Colonic mucosa (tissue), 4 donors: ENCODE measurements at regions not wholly inside any gene's neighbourhood (a gene's known extent, or its start where the extent isn't known, plus 50 kb on each side); places are given as distances from the start of the nearest gene placed in this dataset.

Experiments
- DNase-seq: peaks from one replicate; pipeline ENCODE4 v3.0.0-alpha.2; 2020
- H3K27ac ChIP-seq: fragments of 200-600 bp; one replicate; pipeline ENCODE4 v1.8.0; 2021
- H3K27me3 ChIP-seq: fragments of 200-600 bp; one replicate; pipeline ENCODE4 v1.8.0; 2021
- H3K36me3 ChIP-seq: fragments of 200-600 bp; one replicate; pipeline ENCODE4 v1.8.0; 2021
- H3K4me1 ChIP-seq: fragments of 200-600 bp; one replicate; pipeline ENCODE4 v1.8.0; 2021; ENCODE audit warnings: mild to moderate bottlenecking
- H3K4me3 ChIP-seq: fragments of 200-600 bp; one replicate; pipeline ENCODE4 v1.8.0; 2021
- H3K9ac ChIP-seq, 2 donors: one replicate each; pipeline ENCODE4 v1.7.0; 2013; ENCODE audit warnings: control low read depth in 2 of 2, low read depth in 2 of 2, low read length in 2 of 2
- H3K9me3 ChIP-seq: fragments of 200-600 bp; one replicate; pipeline ENCODE4 v1.8.0; 2021
- intact Hi-C: fragments of 100-400 bp; cut with DNase I; formaldehyde crosslinking; loops from one replicate; pipeline ENCODE4 v1.14.1; 2022
- TF ChIP-seq, protein P1 (sequence below): fragments of 200-600 bp; IDR thresholded peaks from one replicate; pipeline ENCODE4 v1.8.0; 2022; ENCODE audit warnings: antibody characterized with exemption, mild to moderate bottlenecking
- donor health status: healthy.
- donor health status: DM: no; HTN: no; CAD: no.
- donor health status: DM: no; HTN: no; CAD: no.

DNA sequence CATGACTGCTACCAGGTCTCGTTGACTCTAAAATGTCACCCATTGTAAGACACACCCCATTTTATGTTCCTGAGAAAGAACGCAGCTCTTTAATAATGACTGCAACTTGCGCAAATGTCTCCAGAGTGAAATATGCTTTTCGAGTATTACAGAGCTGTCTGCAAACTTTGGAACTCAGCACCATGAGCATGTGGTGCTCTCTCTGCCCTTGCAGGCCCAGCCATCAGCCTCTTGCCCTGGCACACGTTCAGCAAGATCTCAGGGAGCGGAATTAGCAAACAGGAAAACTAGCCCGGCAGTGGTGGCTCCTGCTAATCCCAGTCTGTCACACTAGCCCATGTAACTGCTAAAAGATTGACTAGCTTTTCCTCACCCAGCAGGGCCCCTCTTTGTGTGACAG lies 114.5 kb upstream of the SLC1A3 start:
- H3K27me3 ChIP-seq: no peaks in the 10 kb centered on the region
- no peak overlapping the region for H3K9ac ChIP-seq
- intact Hi-C loops: no loop called here
- TF ChIP-seq, protein P1, sequence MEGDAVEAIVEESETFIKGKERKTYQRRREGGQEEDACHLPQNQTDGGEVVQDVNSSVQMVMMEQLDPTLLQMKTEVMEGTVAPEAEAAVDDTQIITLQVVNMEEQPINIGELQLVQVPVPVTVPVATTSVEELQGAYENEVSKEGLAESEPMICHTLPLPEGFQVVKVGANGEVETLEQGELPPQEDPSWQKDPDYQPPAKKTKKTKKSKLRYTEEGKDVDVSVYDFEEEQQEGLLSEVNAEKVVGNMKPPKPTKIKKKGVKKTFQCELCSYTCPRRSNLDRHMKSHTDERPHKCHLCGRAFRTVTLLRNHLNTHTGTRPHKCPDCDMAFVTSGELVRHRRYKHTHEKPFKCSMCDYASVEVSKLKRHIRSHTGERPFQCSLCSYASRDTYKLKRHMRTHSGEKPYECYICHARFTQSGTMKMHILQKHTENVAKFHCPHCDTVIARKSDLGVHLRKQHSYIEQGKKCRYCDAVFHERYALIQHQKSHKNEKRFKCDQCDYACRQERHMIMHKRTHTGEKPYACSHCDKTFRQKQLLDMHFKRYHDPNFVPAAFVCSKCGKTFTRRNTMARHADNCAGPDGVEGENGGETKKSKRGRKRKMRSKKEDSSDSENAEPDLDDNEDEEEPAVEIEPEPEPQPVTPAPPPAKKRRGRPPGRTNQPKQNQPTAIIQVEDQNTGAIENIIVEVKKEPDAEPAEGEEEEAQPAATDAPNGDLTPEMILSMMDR: no peak
- H3K9me3 ChIP-seq: no peaks in the 10 kb centered on the region
- no peak overlapping the region for H3K4me3 ChIP-seq
- H3K36me3 ChIP-seq: no peaks in the 10 kb centered on the region
- H3K4me1 ChIP-seq: no peaks in the 10 kb centered on the region
- H3K27ac ChIP-seq: no peak overlapping the region
- DNase-seq: no peak

DNA sequence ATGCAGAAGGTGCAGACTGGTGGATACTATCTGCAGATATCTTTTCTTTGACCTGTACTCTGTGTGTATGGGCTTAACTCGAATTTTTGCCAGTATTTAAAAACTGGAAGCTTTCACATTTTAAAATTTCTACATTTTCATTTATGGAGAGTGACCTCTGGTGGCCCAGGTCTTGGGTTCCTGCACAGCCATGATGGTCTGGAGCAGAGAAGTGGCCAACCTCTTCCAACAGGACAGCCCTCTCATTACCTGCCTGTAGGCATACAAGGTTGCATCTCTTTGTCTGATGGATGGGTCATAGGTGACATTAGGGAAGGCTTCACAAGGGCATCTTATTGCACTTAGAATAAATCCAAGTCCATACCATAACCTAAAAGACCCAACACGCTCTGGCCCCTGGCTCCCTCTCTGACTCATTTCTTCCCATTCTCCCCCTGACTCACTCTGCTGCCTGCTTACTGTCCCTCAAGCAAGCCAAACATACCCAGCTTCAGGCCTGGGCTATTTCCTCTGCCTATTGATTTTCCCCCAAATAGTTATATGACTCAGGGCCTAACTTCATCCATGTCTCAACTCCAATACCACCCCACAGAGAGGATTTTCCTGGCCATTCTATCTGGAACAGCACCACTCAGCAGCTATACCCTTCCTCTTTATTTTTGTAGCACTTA lies 113.3 kb upstream of the SLC1A3 start:
- no peak overlapping the region for H3K27ac ChIP-seq
- H3K4me1 ChIP-seq: no peaks in the 10 kb centered on the region
- no peak for DNase-seq
- intact Hi-C loops: no loop called here
- no peak overlapping the region for H3K9ac ChIP-seq
- H3K36me3 ChIP-seq: no peaks in the 10 kb centered on the region
- no peaks in the 10 kb centered on the region for H3K27me3 ChIP-seq
- no peaks in the 10 kb centered on the region for H3K9me3 ChIP-seq
- TF ChIP-seq, protein P1: no peak
- H3K4me3 ChIP-seq: no peak overlapping the region

DNA sequence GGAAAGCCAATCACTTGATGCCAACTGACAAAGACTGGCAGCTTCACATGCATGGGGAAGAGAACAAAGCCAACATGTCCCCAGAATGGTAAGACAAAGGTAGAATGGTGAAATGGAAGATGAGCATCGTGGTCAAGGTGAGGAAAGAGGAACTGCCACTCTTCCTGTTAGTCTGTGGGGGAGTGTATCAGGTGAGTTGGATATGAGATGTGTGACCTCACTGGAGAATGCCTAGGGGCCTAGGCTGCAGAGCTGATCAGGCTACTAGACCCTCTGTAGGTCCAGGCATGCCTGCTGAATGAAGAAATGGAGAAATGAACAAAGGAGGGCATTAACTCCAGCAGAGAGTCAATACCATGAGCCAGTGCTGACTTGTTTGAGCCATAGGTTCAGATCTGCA lies 112.4 kb upstream of the SLC1A3 start:
- Histone ChIP-seq H3K9me3 (no peaks in the 10 kb centered on the region), H3K27ac (no peak overlapping the region), H3K27me3 (no peaks in the 10 kb centered on the region), H3K9ac (no peak overlapping the region), H3K4me1 (no peaks in the 10 kb centered on the region), H3K4me3 (no peak overlapping the region), H3K36me3 (no peaks in the 10 kb centered on the region)
- intact Hi-C loops: no loop called here
- TF ChIP-seq, protein P1: no peak
- no peak for DNase-seq

DNA sequence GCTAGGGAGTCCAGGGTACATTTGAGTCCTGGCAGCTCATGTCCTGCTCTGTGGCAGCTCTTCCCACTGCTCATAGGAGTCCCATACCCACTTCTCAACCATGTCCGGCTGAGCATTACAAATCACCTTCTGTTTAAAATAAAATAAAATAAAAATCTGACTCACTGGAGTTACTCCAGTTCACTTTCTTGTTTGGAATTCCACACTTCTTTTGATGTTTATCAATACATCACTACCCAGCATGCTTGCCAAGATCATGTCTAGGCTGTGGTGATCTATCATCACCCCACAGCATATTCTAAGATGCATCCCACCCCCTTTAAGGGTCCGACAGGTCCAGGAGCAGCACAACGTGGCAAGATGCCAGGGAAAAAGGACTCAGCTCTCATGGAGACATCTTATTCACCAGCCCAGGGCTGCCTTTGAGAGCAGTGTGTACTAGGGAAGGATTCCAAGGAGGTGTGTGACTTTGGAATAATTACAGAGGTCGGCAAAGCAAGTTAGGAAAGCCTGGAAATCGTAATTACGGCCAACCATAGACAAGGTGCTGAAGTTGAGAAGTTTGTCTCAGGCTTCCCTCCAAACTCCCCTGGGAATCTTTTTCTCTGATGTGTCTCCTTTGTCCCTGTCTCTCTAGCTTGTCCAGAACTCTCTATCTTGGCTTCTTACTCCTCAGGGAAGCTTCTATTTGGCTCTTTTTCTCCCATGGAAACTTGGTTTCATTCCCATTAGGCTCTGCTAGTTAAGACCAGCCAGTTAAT lies 111.4 kb upstream of the SLC1A3 start:
- no peaks in the 10 kb centered on the region for H3K36me3 ChIP-seq
- no peaks in the 10 kb centered on the region for H3K9me3 ChIP-seq
- H3K4me3 ChIP-seq: no peak overlapping the region
- H3K27me3 ChIP-seq: no peaks in the 10 kb centered on the region
- no peak for DNase-seq
- intact Hi-C loops: no loop called here
- H3K27ac ChIP-seq: no peak overlapping the region
- TF ChIP-seq, protein P1: no peak
- no peaks in the 10 kb centered on the region for H3K4me1 ChIP-seq
- H3K9ac ChIP-seq: no peak overlapping the region

DNA sequence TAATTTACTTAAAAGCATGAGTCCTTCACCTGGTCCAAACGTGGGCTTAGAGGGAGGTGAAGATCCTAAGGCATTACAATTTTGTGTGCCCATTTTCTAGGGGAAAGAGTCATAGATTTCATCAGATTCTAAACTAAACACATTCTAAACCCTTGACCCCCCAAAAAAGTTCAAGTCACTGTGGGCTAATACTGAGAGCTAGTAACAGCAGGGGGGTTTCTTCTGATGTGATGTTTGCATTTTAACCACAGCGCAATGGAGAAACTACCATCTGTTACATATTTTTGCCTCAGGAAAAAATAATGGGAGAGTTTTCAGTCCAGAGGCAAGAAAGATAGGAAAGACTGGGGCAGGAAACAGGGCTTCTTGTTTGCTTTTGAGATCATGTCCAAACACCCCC lies 110.8 kb upstream of the SLC1A3 start:
- no peak overlapping the region for H3K4me3 ChIP-seq
- H3K4me1 ChIP-seq: no peaks in the 10 kb centered on the region
- H3K27ac ChIP-seq: no peak overlapping the region
- H3K9me3 ChIP-seq: no peaks in the 10 kb centered on the region
- TF ChIP-seq, protein P1: no peak
- no peaks in the 10 kb centered on the region for H3K36me3 ChIP-seq
- no peak overlapping the region for H3K9ac ChIP-seq
- intact Hi-C loops: no loop called here
- no peaks in the 10 kb centered on the region for H3K27me3 ChIP-seq
- no peak for DNase-seq
